Fibroblast of peridontal ligament (primary cell): ENCODE measurements at regions not wholly inside any gene's neighbourhood (a gene's known extent, or its start where the extent isn't known, plus 50 kb on each side); places are given as distances from the start of the nearest gene placed in this dataset.

ENCODE experiments used
- DNase-seq: peaks from one replicate; pipeline ENCODE4 v3.0.0-alpha.2; 2010; ENCODE audit errors: extremely low read depth

- no peak for DNase-seq
These were observed 453.8 kb upstream of the HS3ST5 start for GRCh38 chr6:114796576-114796975.

GRCh38 chr6:114793428-114793827 is 450.6 kb upstream of the HS3ST5 start:
- DNase-seq: no peak

GRCh38 chr6:114785235-114786127 is 442.7 kb upstream of the HS3ST5 start:
- DNase-seq: no peak

- DNase-seq: no peak
These were observed 441.0 kb upstream of the HS3ST5 start for GRCh38 chr6:114783783-114784182.

- DNase-seq: no peak
These were observed 440.3 kb upstream of the HS3ST5 start for GRCh38 chr6:114783083-114783482.

GRCh38 chr6:114764866-114765265 is 422.0 kb upstream of the HS3ST5 start:
- DNase-seq: no peak

- DNase-seq: no peak
These were observed 419.3 kb upstream of the HS3ST5 start for GRCh38 chr6:114762145-114762544.

- DNase-seq: peak; percentile 60
These were observed 405.3 kb upstream of the HS3ST5 start for GRCh38 chr6:114747995-114748625.

GRCh38 chr6:114740547-114740946 is 397.7 kb upstream of the HS3ST5 start:
- no peak for DNase-seq

GRCh38 chr6:114739656-114740055 is 396.8 kb upstream of the HS3ST5 start:
- DNase-seq: no peak

- peak; percentile 3 for DNase-seq
These were observed 392.4 kb upstream of the HS3ST5 start for GRCh38 chr6:114735025-114735735.

- no peak for DNase-seq
These were observed 390.8 kb upstream of the HS3ST5 start for GRCh38 chr6:114733596-114733995.

GRCh38 chr6:114718716-114719270 is 376.0 kb upstream of the HS3ST5 start:
- DNase-seq: no peak

GRCh38 chr6:114718186-114718585 is 375.4 kb upstream of the HS3ST5 start:
- DNase-seq: no peak

GRCh38 chr6:114714836-114715507 is 372.1 kb upstream of the HS3ST5 start:
- DNase-seq: no peak

- no peak for DNase-seq
These were observed 370.9 kb upstream of the HS3ST5 start for GRCh38 chr6:114713690-114714089.

GRCh38 chr6:114712129-114712662 is 369.4 kb upstream of the HS3ST5 start:
- DNase-seq: no peak

GRCh38 chr6:114707081-114707620 is 364.3 kb upstream of the HS3ST5 start:
- no peak for DNase-seq

- DNase-seq: no peak
These were observed 347.8 kb upstream of the HS3ST5 start for GRCh38 chr6:114690625-114691024.

- no peak for DNase-seq
These were observed 316.7 kb upstream of the HS3ST5 start for GRCh38 chr6:114659513-114659912.

- DNase-seq: no peak
These were observed 308.8 kb upstream of the HS3ST5 start for GRCh38 chr6:114651611-114652010.
